ENCODE measurements at regions not wholly inside any gene's neighbourhood (a gene's known extent, or its start where the extent isn't known, plus 50 kb on each side); places are given as distances from the start of the nearest gene placed in this dataset.

GRCh38 chr3:110894574-110894973 lies 177.0 kb upstream of the NECTIN3 start:
- TF ChIP-seq CTCF (IDR thresholded peaks at IDR 0.05; ENCODE audit: poor library complexity) (no peak), EZH2 (IDR thresholded peaks at IDR 0.05; ENCODE audit: borderline replicate concordance) (no peak), EZH2phosphoT487 (IDR thresholded peaks at IDR 0.05; ENCODE audit: low read depth, severe bottlenecking, unreplicated experiment) (no peak)
- Histone ChIP-seq H4K20me1 (ENCODE audit: insufficient read depth, poor library complexity, severe bottlenecking) (peaks cover 27% of the 10 kb centered on the region), H2AFZ (no peak overlapping the region), H3K4me1 (ENCODE audit: insufficient read depth) (peaks cover 6% of the 10 kb centered on the region), H3K9me2 (replicated peaks; ENCODE audit: insufficient read depth) (no peaks in the 10 kb centered on the region), H3K27ac (no peak overlapping the region), H3K4me2 (no peak overlapping the region), H3K27me3 (no peaks in the 10 kb centered on the region), H3K4me3 (no peak overlapping the region), H3K9me3 (ENCODE audit: low read depth) (no peaks in the 10 kb centered on the region), H3K36me3 (replicated peaks; ENCODE audit: insufficient read depth, low read depth) (no peaks in the 10 kb centered on the region), H3K79me2 (peaks cover 62% of the 10 kb centered on the region)
- WGBS (ENCODE audit: low lambda C conversion rate, missing lambda C conversion rate) = 93% methylated on average over 2 of the region's 2 CpGs
- no peak for DNase-seq (ENCODE audit: low spot score)

- Histone ChIP-seq H3K4me3 (no peak overlapping the region), H3K4me2 (no peak overlapping the region), H3K79me2 (peaks cover 64% of the 10 kb centered on the region), H3K9me3 (ENCODE audit: low read depth) (no peaks in the 10 kb centered on the region), H2AFZ (no peak overlapping the region), H3K9me2 (replicated peaks; ENCODE audit: insufficient read depth) (no peaks in the 10 kb centered on the region), H3K27ac (no peak overlapping the region), H3K4me1 (ENCODE audit: insufficient read depth) (peaks cover 6% of the 10 kb centered on the region), H3K36me3 (replicated peaks; ENCODE audit: insufficient read depth, low read depth) (no peaks in the 10 kb centered on the region), H4K20me1 (ENCODE audit: insufficient read depth, poor library complexity, severe bottlenecking) (peaks cover 27% of the 10 kb centered on the region), H3K27me3 (no peaks in the 10 kb centered on the region)
- no peak for DNase-seq (ENCODE audit: low spot score)
- no peak for TF ChIP-seq CTCF (IDR thresholded peaks at IDR 0.05; ENCODE audit: poor library complexity)
- no peak for TF ChIP-seq EZH2 (IDR thresholded peaks at IDR 0.05; ENCODE audit: borderline replicate concordance)
- TF ChIP-seq EZH2phosphoT487 (IDR thresholded peaks at IDR 0.05; ENCODE audit: low read depth, severe bottlenecking, unreplicated experiment) = no peak
- WGBS (ENCODE audit: low lambda C conversion rate, missing lambda C conversion rate) = 81% methylated on average over 1 of the region's 1 CpG
Observed at GRCh38 chr3:110895054-110895453, 176.6 kb upstream of the NECTIN3 start.

GRCh38 chr3:110897046-110897445 lies 174.6 kb upstream of the NECTIN3 start:
- H2AFZ ChIP-seq = no peak overlapping the region
- H3K79me2 ChIP-seq = peaks cover 66% of the 10 kb centered on the region
- H3K27ac ChIP-seq = no peak overlapping the region
- no peaks in the 10 kb centered on the region for H3K9me3 ChIP-seq (ENCODE audit: low read depth)
- no peaks in the 10 kb centered on the region for H3K36me3 ChIP-seq (replicated peaks; ENCODE audit: insufficient read depth, low read depth)
- no peak for TF ChIP-seq EZH2 (IDR thresholded peaks at IDR 0.05; ENCODE audit: borderline replicate concordance)
- no peak for TF ChIP-seq EZH2phosphoT487 (IDR thresholded peaks at IDR 0.05; ENCODE audit: low read depth, severe bottlenecking, unreplicated experiment)
- no peak for TF ChIP-seq CTCF (IDR thresholded peaks at IDR 0.05; ENCODE audit: poor library complexity)
- no peaks in the 10 kb centered on the region for H3K27me3 ChIP-seq
- no peak overlapping the region for H3K4me3 ChIP-seq
- peaks cover 27% of the 10 kb centered on the region for H4K20me1 ChIP-seq (ENCODE audit: insufficient read depth, poor library complexity, severe bottlenecking)
- H3K4me1 ChIP-seq (ENCODE audit: insufficient read depth) = peaks cover 12% of the 10 kb centered on the region
- H3K4me2 ChIP-seq = no peak overlapping the region
- H3K9me2 ChIP-seq (replicated peaks; ENCODE audit: insufficient read depth) = no peaks in the 10 kb centered on the region
- WGBS (ENCODE audit: low lambda C conversion rate, missing lambda C conversion rate) = 98% methylated on average over 2 of the region's 2 CpGs
- no peak for DNase-seq (ENCODE audit: low spot score)

GRCh38 chr3:110900576-110900975 lies 171.0 kb upstream of the NECTIN3 start:
- Histone ChIP-seq H3K4me3 (no peak overlapping the region), H3K4me2 (no peak overlapping the region), H3K27me3 (no peaks in the 10 kb centered on the region), H4K20me1 (ENCODE audit: insufficient read depth, poor library complexity, severe bottlenecking) (peaks cover 30% of the 10 kb centered on the region), H2AFZ (no peak overlapping the region), H3K9me3 (ENCODE audit: low read depth) (no peaks in the 10 kb centered on the region), H3K79me2 (peaks cover 78% of the 10 kb centered on the region), H3K4me1 (ENCODE audit: insufficient read depth) (peaks cover 9% of the 10 kb centered on the region), H3K9me2 (replicated peaks; ENCODE audit: insufficient read depth) (no peaks in the 10 kb centered on the region), H3K36me3 (replicated peaks; ENCODE audit: insufficient read depth, low read depth) (no peaks in the 10 kb centered on the region), H3K27ac (no peak overlapping the region)
- no peak for DNase-seq (ENCODE audit: low spot score)
- no peak for TF ChIP-seq EZH2 (IDR thresholded peaks at IDR 0.05; ENCODE audit: borderline replicate concordance)
